ENCODE measurements at regions not wholly inside any gene's neighbourhood (a gene's known extent, or its start where the extent isn't known, plus 50 kb on each side); places are given as distances from the start of the nearest gene placed in this dataset.

- TF ChIP-seq, protein P1, sequence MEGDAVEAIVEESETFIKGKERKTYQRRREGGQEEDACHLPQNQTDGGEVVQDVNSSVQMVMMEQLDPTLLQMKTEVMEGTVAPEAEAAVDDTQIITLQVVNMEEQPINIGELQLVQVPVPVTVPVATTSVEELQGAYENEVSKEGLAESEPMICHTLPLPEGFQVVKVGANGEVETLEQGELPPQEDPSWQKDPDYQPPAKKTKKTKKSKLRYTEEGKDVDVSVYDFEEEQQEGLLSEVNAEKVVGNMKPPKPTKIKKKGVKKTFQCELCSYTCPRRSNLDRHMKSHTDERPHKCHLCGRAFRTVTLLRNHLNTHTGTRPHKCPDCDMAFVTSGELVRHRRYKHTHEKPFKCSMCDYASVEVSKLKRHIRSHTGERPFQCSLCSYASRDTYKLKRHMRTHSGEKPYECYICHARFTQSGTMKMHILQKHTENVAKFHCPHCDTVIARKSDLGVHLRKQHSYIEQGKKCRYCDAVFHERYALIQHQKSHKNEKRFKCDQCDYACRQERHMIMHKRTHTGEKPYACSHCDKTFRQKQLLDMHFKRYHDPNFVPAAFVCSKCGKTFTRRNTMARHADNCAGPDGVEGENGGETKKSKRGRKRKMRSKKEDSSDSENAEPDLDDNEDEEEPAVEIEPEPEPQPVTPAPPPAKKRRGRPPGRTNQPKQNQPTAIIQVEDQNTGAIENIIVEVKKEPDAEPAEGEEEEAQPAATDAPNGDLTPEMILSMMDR (IDR thresholded peaks at IDR 0.05): no peak
- TF ChIP-seq POLR2A (IDR thresholded peaks at IDR 0.05): no peak
Observed at GRCh38 chr7:1377111-1377909, 82.0 kb downstream of the MICALL2 start.

Data from uterus (tissue), 2 donors.